ENCODE measurements at regions not wholly inside any gene's neighbourhood (a gene's known extent, or its start where the extent isn't known, plus 50 kb on each side); places are given as distances from the start of the nearest gene placed in this dataset.

GRCh38 chr3:43786526-43787305 is 96.0 kb downstream of the ABHD5 start:
- no peak for TF ChIP-seq EZH2 (IDR thresholded peaks at IDR 0.05; ENCODE audit: insufficient read depth, poor library complexity, severe bottlenecking)
- TF ChIP-seq EZH2phosphoT487 (IDR thresholded peaks at IDR 0.05; ENCODE audit: insufficient read depth, low read depth): no peak

Data from GM23248 (cell line).